SIG-M5 treated with dmso at 0.1 percent for 504 hours (cell line): ENCODE measurements at regions not wholly inside any gene's neighbourhood (a gene's known extent, or its start where the extent isn't known, plus 50 kb on each side); places are given as distances from the start of the nearest gene placed in this dataset.
"Not testable (repeated sequence)": the region's sequence is repeated elsewhere in the genome, so short reads cannot be mapped to it uniquely, and the experiment has no call there.

Experiments
- DNase-seq: peaks from one replicate; lab custom pipeline; 2025; ENCODE audit not compliant: unreplicated experiment; lab: John Stamatoyannopoulos, UW

GRCh38 chr4:176622251-176622948, 170.3 kb downstream of the VEGFC start:
- DNase-seq, result no peak

DNA sequence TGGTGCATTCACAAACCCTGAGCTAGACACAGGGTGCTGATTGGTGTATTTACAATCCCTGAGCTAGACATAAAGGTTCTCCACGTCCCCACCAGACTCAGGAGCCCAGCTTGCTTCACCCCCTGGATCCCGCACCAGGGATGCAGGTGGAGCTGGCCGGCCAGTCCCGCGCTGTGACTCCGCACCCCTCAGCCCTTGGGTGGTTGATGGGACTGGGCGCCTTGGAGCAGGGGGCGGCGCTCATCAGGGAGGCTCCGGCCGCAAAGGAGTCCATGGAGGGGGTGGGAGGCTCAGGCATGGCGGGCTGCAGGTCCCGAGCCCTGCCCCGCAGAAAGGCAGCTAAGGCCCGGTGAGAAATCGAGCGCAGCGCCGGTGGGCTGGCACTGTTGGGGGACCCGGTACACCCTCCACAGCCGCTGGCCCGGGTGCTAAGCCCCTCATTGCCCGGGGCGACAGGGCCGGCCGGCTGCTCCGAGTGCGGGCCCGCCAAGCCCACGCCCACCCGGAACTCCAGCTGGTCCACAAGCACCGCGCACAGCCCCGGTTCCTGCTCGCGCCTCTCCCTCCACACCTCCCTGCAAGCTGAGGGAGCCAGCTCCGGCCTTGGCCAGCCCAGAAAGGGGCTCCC, 167.6 kb downstream of the VEGFC start:
- DNase-seq, result not testable (repeated sequence)

GRCh38 chr4:176627916-176628315, 164.8 kb downstream of the VEGFC start:
- no peak for DNase-seq

GRCh38 chr4:176631611-176632010, 161.1 kb downstream of the VEGFC start:
- no peak for DNase-seq
